AG09309 (cell line): ENCODE measurements at regions not wholly inside any gene's neighbourhood (a gene's known extent, or its start where the extent isn't known, plus 50 kb on each side); places are given as distances from the start of the nearest gene placed in this dataset.

Source experiments
- DNase-seq: peaks from one replicate; pipeline ENCODE4 v3.0.0-alpha.2; 2010; ENCODE audit warnings: low read depth
- H3K4me3 ChIP-seq: 2 replicates; pipeline ENCODE4 v1.5.1; 2011; ENCODE audit warnings: mild to moderate bottlenecking, low read depth, low read length, moderate library complexity; ENCODE audit not compliant: control insufficient read depth
- TF ChIP-seq, protein P1 (sequence below): IDR thresholded peaks from 2 replicates; pipeline ENCODE4 v1.5.1; 2011; ENCODE audit warnings: mild to moderate bottlenecking, low read depth, low read length, inconsistent platforms; ENCODE audit not compliant: insufficient read depth, control insufficient read depth; ENCODE audit errors: missing control alignments

DNA sequence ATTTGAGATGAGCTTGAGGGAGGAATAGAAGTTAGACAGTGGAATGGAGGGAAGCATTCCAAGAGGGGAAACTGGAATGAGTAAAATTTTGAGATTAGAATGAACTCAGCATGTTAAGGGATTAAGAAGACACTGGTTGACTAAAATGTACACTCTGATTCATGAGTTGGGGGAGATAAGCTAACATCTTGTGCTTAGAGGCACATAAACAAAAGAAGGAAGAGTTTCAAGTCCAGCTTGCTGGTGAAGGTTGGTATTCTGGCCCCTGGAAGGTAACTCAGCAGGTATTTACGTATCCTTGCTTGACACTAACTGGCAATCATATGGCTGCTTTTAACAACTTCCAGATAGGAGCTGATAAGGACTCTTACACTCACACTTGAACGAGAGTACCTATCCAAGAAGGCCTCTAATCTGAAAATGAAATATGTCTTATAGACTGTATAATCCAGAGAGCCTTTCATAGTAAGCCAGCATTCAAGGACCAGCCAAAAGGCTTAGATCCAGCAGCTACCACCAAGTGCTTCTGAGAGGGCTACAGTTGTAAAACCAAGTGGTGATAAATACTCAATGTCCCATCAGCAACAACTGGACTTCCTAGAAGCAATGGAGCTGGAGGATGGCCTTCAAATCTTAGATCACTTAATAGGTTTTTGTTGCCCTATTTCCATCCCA lies 149.7 kb upstream of the SERP2 start:
- H3K4me3 ChIP-seq: no peak overlapping the region
- TF ChIP-seq, protein P1, sequence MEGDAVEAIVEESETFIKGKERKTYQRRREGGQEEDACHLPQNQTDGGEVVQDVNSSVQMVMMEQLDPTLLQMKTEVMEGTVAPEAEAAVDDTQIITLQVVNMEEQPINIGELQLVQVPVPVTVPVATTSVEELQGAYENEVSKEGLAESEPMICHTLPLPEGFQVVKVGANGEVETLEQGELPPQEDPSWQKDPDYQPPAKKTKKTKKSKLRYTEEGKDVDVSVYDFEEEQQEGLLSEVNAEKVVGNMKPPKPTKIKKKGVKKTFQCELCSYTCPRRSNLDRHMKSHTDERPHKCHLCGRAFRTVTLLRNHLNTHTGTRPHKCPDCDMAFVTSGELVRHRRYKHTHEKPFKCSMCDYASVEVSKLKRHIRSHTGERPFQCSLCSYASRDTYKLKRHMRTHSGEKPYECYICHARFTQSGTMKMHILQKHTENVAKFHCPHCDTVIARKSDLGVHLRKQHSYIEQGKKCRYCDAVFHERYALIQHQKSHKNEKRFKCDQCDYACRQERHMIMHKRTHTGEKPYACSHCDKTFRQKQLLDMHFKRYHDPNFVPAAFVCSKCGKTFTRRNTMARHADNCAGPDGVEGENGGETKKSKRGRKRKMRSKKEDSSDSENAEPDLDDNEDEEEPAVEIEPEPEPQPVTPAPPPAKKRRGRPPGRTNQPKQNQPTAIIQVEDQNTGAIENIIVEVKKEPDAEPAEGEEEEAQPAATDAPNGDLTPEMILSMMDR: no peak
- DNase-seq: no peak

DNA sequence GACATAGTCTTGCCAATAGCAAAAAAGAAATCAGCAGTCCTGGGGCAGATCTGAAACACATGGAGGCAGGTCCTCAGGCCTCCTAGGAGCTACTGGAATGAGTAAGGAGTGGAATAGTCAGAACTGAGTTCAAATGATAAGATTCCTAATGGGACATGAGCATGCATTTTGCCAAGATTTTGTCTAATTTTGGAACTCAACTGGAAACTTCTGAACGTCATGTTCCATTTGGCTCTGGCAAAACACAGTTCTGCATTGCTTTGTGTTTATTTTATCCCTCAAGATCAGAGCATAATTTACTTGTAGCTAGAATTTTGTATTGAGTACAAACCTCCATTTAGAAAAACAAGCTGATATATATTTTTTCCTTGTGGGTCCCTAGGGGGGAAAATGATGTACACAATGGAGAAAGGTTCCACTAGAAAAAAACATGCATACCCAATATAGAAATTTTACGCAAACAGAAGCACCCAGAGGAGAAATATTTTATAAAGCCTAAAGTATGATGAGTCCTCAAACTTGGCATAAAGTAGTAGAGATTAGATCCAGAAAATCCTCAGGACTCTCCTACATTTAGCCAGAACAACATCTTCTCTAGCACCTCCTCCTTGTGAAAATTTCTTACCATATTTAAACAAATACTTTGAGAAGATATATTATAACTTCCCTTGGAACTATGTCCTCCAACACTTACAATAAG lies 149.0 kb upstream of the SERP2 start:
- H3K4me3 ChIP-seq: no peak overlapping the region
- DNase-seq: no peak
- TF ChIP-seq, protein P1: no peak

DNA sequence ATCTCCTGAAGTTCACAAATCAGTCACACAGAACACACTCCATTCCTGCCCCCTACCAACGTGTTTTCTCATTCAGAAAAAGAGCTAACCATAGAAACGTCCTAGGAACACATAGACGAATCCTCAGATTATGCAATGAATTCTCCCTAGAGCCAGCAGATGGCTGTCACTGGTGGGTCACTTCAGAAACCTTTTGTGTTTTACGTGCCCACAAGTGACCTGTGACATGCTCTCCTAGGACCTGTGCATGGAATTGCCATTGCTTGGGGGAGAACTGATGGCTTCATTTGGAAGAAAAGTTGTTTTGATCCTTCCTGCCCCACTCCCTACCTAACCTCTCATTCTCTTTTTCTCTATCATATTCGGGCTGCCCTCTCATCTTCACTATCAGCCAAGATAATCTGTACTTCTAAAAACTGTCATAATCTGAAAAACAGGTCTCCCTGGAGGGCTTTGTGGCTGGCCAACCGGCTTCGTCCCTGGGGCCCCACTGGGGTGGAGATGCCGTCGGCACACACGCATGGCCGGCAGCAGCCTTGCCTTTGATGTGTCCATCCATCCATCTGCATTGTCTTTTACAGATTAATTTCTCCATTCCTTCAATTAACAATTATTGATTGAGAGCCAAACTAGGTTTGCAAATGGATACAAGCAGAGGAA lies 144.1 kb upstream of the SERP2 start:
- TF ChIP-seq, protein P1: no peak
- no peak overlapping the region for H3K4me3 ChIP-seq
- DNase-seq: no peak

DNA sequence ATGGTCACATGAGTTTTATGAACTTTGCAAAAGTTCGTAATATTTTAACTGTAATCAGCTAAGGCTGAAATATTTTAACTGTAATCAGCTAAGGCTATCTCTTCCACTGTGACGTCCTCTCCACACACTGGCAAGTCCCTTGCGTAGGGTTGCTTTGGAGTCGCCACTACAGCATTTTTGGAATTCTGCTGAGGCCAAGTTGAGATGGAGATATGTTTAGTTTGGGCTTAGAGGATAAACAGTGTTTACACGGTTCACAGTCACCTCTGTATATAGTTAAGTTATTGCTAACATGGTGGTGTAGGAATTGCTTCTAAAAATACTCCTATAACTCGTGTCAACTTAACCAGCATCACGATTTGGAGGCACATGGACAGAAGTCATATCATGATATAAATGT lies 143.6 kb upstream of the SERP2 start:
- DNase-seq: no peak
- H3K4me3 ChIP-seq: no peak overlapping the region
- TF ChIP-seq, protein P1: no peak

DNA sequence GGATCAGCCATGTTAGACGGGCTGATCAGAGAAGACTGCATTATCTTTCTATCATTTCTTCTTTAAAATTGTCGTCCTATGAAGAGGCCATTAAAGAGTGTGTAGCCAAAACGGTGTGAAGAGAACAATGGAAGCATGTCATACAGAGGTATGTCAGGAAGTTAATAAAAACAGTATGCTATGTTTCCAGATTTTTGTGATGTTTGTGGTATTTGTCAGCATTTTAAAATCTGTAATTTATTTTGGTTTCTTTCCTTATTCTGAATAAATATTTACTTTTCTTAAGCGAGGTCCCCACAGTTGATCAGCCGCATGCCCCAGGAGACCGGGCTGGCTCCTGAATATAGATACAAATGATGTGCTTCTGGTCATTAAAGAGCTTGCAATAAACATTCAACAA lies 142.9 kb upstream of the SERP2 start:
- DNase-seq: no peak
- TF ChIP-seq, protein P1: no peak

DNA sequence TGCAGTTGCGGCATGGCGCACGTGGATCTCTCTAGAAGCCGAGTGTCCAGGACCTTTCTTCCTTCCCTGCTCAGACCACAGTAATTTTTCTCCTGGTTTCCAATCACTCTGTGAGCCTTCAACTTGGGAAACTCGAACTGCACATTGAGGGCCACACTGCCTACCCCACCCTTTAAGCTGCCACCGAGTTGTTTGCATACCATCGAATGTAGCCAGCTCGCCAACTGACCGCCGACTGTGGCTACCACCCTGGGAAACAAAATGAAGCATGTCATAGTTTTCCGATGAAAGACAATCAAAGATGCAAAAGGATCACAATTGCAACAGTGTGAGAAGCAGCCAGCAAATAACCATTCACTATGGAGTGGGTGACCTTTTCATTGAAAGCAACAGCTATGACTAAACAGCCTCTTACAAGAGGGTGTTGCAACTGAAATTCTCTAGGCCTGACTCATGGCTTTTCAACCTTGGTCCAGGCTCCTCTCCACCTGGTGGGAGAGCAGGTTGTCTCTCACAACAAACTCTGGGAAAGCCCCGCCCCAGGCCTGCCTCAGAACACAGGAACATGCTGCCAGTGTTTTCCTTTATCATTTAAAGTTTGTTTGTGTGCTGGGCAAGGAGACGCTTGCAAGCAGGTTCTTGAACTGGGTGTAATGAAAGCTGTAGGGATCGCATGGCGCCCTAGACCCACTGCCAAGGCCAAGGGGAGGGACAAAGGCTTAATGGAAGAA lies 141.7 kb upstream of the SERP2 start:
- DNase-seq: peak; percentile 86
- H3K4me3 ChIP-seq: no peak overlapping the region
- TF ChIP-seq, protein P1: peak; percentile 25

More for the DNA sequence above, 142.9 kb upstream of the SERP2 start:
- H3K4me3 ChIP-seq: no peak overlapping the region
